Left ventricle myocardium superior (tissue), 1 donor: ENCODE measurements at regions not wholly inside any gene's neighbourhood (a gene's known extent, or its start where the extent isn't known, plus 50 kb on each side); places are given as distances from the start of the nearest gene placed in this dataset.
"Not testable (repeated sequence)": the region's sequence is repeated elsewhere in the genome, so short reads cannot be mapped to it uniquely, and the experiment has no call there.

Experiments used
- ATAC-seq: fragments of 200-7000 bp; cut with Tn5 transposase; one replicate; pipeline ENCODE4 v1.9.1; 2020; ENCODE audit warnings: mild to moderate bottlenecking, moderate library complexity
- DNase-seq: peaks from one replicate; pipeline ENCODE4 v3.0.0-alpha.2; 2020
- intact Hi-C: fragments of 100-400 bp; cut with micrococcal nuclease; formaldehyde crosslinking; loops from one replicate; pipeline ENCODE4 v1.11.0; 2022
- donor health status: DM: no; HTN: yes; CAD: no; lungs with severe emphysema.

DNA sequence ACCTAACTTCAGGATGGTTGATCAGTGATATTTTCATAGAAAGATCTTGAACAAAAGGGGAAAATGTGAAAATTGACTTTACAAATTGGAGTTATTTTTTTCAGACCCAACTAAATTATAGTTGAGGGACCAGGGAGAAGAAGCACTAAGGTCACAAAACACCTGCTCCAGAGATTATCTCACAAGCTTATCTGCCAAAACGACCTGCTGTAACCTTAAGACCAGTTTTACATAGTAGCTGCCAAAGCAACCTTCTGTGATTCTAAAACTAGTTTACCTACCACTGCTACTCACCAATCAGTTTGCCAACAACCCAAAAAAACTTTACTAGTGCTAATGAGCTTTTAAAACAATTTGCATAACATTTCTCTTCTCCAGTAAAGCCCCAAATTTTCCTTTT, 972.1 kb downstream of the C4orf33 start:
- no peak for DNase-seq
- ATAC-seq, result no peak
- intact Hi-C loops, result no loop called here

DNA sequence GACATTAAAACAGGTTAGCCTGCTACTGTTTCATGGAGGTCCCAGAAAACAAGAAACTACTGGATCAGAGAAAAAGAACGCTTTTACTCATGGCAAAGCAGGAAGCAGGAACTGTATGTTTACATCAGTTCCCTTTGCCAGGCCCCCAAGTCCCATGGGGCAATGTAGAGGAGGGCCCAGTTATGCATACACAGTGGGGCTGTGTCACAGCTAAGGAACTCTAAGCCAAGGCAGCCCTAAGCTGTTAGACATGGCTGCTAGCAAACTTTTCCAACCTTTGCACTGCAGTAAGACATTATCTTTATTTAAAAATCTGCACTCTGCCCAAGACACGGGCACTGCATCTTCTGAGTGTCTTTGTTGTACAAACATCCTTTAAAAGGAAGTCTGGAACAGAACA, 975.8 kb downstream of the C4orf33 start:
- DNase-seq (no peak), ATAC-seq (no peak)
- intact Hi-C loops, result no loop called here

DNA sequence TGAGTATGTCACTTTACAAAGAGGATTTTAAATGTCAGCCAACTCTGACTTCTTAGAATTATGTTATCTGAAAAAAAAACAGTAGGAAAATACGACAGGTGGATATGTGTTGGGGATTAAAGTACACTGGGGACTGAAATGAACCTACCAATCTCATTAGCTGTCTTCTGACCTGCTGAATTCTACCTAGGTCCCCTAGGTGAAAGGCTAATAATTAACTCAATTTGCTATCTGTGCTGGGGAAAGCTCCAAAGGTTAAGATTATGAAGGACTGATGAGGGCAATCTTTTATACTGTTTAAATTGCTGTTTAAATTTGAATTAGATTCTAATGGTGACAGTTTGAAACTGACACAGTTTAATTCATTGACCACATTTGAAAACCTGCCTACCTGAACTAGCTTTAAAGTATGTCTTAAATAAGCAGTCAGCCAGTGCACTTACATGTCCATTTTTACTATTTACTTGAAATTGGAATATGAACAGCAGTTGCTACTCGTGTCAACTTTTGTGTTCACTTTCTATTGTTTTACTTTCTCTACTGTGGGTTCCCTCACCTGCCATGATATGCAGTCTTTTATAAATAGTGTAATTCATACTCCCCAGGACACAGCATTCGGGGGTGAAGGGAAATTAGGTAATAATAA, 977.3 kb downstream of the C4orf33 start:
- intact Hi-C loops, result no loop called here
- DNase-seq (no peak), ATAC-seq (no peak)

DNA sequence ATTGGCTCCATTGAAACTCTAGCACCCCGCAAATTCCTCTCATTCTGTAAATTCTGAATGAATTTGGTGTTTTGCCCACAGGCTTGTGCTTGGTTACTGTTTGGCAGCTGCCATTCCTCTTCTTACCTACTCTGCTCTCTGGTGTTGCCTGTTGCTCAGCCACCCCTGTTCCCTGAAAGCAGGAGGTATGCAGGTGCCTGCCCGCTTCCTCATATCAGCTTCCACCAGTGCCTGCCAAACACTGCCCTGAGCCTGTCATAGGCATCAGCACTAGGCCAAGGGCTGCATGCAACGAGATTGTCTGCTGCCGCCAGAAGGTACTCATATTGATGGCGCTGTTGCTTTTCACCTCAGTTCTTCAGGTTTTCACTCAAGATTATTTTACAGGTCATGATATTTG, 978.1 kb downstream of the C4orf33 start:
- intact Hi-C loops, result no loop called here
- ATAC-seq (no peak), DNase-seq (no peak)

DNA sequence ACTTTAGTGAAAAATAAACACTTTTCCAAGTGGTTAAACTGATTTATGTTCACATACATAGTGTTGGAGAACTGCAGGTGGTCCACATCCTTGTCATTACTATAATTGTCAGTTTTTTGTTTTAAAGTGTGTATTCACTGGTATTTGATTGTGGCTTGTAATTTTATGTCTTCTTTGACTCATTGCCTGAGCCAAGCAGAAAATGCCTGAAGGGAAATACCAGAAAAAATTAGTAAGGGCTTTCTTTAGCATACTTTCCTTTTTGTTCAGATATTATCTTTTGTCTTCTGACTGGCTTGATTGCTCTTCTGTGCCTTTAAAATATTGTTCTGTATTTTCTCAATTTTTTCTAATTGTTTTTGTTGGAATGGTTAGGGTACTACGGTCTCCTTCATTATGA, 981.3 kb downstream of the C4orf33 start:
- intact Hi-C loops, result no loop called here
- ATAC-seq, result no peak
- no peak for DNase-seq

DNA sequence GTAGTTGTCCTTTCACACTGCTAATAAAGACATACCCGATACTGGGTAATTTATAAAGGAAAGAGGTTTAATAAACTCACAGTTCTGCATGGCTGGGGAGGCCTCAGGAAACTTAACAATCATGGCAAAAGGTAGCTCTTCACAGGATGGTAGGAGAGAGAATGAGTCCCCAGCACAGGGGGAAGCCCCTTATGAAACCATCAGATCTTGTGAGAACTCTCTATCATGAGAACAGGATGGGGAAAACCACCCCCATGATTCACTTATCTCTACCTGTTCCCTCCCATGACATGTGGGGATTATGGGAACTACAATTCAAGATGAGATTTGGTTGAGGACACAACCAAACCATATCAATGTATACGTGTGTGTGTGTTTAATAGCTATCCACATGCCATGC, 983.1 kb downstream of the C4orf33 start:
- ATAC-seq, intact Hi-C loops, DNase-seq: not testable (repeated sequence)

DNA sequence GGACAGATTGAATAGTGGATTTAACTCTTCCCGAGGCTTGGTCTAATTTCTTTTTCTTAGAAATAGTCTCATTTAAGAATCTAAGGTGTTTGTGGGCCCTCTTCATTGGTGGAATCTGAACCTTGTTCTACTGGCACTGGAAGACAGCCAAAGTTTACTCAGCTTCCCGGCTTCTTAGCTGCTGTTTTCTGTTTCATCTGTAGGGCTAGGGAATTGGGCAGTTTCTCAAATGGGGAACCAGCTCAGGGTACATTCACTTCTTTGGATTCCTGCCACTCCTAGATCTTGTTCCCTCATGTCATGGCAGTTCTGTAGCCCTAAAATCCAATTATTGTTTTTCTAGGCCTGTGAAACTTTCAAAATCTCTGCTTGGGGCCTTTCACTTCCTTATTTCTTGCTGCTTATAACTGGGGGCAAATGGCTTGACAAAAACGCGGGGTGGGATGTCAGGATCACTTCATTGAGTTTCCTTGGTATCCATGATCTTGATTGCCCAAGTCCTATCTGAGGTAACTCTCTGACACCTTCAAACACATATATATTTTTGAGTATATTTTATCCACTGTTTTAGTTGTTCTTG, 985.0 kb downstream of the C4orf33 start:
- intact Hi-C loops, result no loop called here
- no peak for ATAC-seq
- DNase-seq, result no peak

DNA sequence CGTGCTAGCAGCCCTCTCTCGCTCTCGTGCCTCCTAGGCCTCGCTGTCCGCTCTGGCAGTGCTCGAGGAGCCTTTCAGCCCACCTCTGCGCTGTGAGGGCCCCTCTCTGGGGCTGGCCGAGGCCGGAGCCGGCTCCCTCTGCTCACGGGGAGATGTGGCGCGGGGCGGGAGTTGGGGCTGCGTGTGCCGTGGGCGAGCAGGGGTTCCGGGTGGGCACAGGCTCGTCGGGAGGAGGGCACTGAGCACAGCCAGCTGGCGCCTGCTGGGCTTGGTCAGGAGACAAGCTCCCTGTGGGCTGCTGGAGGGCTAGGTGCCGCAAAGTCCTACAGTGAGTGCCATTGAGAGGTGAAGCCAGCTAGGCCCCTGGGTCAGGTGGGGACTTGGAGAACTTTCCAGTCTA, 994.5 kb downstream of the C4orf33 start:
- intact Hi-C loops, result no loop called here
- DNase-seq (no peak), ATAC-seq (no peak)

DNA sequence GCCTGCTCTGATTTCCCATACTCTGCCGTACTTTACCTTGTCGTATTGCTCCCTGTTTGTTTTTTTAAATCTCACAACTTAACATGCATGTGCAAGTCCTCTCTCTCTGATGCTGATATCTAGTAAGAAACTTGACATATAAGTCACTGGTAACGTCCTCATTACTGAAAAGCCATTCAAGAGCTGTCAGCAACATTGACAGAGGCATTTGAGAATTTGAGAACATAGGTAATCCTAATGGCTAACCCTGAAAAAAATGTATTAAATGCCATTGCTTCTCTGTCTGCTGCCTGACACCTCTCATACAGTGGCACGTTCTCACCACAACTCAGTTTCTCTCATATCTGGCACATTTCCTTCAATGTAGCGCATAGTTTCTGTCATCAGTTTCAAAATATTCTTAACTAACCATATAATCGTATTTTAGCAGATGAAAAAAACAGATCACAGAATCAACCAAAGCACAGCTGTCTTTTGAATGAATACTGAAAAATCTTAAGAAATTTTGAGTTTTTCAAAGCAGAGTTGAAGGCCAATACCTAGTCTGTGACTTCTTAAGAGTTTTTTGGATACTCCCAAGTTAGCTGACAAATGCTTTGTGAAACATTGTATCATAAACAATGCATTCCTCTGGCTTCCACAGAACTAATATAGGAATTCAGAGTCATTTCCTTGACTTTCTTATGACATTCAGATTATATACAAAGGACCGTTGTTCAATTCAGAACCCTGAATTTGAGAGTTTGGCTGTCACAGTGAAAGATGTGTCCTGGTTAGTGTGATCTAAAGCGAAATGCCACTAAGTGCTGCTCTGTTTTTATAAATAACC, 996.4 kb downstream of the C4orf33 start:
- no peak for DNase-seq
- ATAC-seq, result no peak
- intact Hi-C loops, result no loop called here

DNA sequence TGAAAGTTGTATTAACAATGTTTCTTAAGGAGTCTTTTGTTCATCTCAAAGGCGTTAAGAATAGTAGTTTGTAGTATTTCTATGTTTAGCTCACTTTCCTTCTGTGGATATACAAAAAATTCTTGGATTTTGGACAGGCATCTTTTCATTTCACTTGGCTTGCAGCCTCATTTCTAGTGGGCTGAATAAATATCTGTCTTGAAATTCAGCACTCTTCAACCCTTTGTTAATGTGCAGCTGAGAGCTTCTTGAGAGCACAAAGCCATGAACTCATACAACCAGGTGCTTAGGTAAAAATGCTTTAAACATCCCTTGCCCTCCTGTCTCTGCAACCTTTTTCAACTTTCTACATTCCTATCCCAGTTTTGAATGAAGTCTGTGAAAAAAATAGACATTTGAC, 1003.2 kb downstream of the C4orf33 start:
- intact Hi-C loops, result no loop called here
- DNase-seq (no peak), ATAC-seq (no peak)

DNA sequence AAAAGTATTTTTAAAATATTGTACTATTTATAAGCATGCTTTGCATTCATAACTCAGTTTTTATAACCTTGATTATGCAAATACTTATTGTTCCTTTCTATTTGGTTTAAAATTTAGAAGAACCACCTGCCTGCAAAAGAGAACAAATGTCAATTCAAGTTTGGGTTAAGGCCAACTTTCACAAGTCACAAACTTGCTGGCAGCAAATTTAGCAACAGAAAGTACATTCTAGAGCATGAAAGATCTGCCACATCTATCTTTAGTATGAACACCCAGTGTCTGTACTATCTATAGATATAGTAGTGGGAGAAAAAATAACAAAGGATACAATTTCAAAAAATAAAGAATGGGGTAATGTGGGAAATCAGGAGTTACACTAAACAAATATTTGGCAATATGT, 1014.2 kb downstream of the C4orf33 start:
- intact Hi-C loops, result no loop called here
- DNase-seq (no peak), ATAC-seq (no peak)

DNA sequence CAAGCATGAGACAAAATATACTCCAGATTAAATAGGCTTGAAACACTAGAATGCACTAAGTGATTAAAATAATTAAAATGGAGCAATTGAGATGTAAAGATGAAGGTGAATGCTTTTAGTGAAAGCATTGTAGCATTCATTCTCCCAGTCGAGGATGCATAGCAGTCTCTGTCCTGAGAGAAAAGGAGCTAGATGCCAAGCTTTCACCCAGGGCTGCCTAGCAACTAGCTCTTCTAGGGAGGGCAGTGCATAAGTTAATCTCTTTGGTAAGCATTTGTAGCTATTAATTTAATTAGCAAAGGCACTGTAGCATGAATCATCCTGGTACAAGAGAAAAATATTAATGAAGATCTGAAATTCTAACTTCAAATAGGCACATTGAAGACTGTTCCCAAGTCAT, 1014.8 kb downstream of the C4orf33 start:
- ATAC-seq (no peak), DNase-seq (no peak)
- intact Hi-C loops, result no loop called here

DNA sequence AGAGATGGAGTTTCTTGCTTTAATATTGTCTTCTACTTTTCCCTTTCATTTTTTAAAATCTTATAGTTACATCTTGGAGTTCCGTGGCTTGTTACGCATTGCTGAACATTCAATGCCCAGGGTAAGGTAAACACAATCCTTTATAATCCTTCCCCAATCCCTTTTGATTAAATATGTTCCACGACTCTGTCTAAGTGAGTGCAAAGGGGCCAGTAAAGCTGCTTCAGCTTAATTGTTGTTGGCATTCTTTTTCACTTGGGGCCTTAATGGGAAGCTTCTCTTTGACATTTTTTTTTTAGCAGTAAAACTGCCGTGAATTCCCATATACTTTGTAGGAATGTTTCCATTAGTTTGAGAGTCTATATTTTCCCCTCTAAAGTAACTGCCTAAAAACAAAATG, 1028.1 kb downstream of the C4orf33 start:
- intact Hi-C loops, result no loop called here
- DNase-seq (no peak), ATAC-seq (no peak)

DNA sequence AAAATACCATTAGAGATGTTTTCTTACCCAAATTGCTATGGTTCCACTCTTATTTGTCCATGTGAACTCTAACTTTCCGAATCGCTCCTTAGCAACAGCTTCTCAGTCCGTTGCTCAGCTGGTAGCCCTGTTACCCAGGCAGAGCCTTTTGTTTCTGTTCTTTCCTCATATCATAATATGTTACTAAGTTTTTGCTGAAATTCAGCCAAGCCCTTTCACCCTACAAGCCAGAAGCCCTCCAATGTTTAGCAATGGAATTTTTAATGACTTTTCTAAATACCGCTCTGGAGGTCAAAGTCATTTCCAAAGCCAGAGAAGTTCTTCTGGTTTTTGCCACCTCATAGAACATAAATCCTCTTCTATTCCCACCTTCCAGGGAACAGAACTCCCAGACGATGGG, 1029.5 kb downstream of the C4orf33 start:
- DNase-seq, result no peak
- intact Hi-C loops, result no loop called here
- ATAC-seq, result no peak

DNA sequence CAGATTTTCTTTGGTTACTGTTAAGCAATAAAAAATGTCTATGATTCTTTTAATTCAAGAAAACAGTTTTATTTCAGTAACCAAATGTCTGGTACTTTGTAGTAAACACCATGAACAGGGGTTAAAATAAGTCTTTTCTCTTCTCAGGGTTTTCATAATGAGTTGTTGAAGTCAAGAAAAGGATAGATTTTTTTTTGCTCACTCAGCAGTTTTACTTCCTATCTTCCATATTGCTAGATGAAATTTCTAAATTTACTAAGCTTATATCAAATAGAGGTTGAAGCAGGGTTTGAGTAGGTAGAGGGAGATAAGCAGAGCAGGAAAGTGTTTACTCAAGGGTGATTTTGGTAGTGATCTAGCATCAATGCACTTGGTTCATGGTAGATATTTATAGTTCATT, 1031.3 kb downstream of the C4orf33 start:
- intact Hi-C loops, result no loop called here
- DNase-seq (no peak), ATAC-seq (no peak)

DNA sequence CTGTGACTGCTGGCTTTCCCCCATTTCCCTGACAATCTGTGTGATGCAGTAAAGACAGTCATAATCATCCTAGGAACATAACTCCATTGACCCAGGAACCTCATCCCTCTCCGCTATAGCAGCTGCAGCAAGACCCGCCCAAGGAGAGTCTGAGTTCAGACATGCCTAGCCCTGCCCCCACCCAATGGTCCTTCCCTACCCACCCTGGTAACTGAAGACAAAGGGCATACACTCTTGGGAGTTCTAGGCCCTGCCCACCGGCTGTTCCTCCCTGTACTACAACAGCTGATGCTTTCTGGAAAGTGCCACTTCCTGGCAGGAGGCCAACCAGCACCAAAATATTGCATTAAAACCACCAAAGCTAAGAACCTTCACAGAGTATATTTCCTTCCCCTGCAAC, 1035.6 kb downstream of the C4orf33 start:
- ATAC-seq (no peak), DNase-seq (no peak)
- intact Hi-C loops, result no loop called here

DNA sequence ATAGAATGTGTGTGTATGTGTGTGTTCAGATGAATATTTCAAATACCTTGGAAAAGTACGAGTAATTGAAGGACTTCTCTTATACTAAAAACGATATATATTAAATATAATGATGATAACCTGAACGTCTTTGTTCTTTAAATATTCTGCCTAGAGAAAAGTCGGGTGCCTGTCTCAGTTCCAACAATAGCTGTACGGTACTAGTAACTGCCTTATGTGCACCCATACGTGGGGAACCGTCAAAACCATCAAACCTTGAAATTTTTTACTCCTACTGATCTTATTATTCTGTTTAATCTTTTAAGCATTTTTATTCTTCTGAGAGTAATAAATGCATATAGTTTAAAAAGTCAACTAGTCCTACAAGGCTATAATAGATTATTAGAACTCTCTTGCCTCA, 1045.7 kb downstream of the C4orf33 start:
- DNase-seq (no peak), ATAC-seq (no peak)
- intact Hi-C loops, result no loop called here

DNA sequence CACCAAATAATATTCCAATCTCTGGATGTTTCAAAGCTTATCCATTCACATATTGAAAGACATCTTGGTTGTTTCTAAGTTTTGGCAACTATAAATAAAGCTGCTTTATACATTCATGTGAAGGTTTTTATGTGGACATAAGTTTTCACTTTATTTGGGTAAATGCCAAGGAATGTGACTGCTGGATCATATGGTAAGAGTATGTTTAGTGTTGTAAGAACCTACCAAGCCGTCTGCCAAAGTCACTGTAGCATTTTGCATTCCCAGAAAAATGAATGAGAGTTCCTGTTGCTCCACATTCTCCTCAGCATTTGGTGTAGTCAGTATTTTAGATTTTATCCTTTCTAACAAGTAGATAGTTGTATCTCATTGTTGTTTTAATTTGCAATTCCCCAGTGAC, 1047.7 kb downstream of the C4orf33 start:
- DNase-seq (no peak), ATAC-seq (no peak)
- intact Hi-C loops, result no loop called here

DNA sequence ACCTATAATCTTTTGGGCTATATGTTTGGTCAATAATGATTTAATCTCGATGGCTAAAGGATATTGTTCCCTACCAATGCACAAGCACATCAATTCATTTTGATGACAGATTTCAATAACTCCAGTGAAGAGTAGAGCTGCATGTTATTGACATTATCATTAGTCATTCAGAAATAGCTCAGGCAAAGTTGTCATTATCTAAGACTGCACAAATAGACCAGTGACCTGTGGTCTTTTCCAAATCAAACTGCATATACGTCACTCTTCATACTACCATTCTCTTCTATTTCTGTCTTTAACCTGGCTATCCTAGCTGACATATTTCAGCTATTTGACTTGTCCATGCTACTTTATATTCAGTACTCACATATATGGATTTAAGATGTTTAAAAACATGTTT, 1050.8 kb downstream of the C4orf33 start:
- no peak for ATAC-seq
- DNase-seq, result no peak

DNA sequence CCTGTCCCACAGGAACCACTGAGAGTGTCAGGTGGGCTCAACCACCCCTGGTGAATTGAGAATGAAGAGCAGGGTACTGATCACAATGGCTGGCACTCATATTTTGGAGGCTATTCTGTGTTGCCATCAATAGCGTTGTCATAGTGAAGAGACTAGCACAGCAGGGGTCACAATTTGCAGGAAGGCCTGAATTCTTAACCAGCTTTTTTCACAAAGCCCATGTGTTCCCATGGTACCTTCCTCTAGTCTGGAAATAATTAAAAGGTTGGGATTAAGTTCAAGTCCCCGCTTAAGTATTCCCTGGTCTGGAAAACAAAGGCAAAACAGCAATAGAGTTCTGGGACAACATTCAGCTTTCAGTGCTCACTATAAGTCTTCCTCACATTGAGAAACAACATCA, 1051.7 kb downstream of the C4orf33 start:
- ATAC-seq, result no peak
- intact Hi-C loops, result no loop called here
- DNase-seq, result no peak

More for the DNA sequence above, 1050.8 kb downstream of the C4orf33 start:
- intact Hi-C loops, result no loop called here

DNA sequence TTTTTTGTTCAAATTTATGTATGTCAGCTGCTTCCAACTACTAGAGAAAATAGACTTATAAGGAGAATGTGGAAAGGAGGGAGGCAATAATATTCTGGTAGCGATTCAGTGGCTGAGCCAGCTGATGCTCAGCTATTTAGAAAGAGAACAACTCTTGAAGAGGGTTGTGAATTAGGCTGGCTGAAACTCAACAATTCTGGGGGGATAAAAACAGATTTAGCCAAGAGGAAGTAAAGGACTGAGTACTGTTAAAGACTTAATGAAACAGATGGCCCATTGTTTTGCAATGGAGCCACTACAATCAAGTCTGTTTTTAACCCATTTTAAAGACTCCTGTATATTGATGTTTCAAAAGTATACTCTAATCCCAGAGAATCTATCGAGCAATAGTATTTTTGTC, 1058.9 kb downstream of the C4orf33 start:
- intact Hi-C loops, result no loop called here
- ATAC-seq (no peak), DNase-seq (no peak)
